ENCODE measurements at regions not wholly inside any gene's neighbourhood (a gene's known extent, or its start where the extent isn't known, plus 50 kb on each side); places are given as distances from the start of the nearest gene placed in this dataset.

- TF ChIP-seq CTCF (conservative IDR thresholded peaks at IDR 0.05) (0 out of 2 replicates have a peak, but pooled peaks have one; percentile 33), EZH2 (IDR thresholded peaks at IDR 0.05; ENCODE audit: low read depth) (no peak)
Measured at GRCh38 chr2:128714851-128715312, 396.2 kb upstream of the HS6ST1 start.
